Pancreas (tissue), 10 donors: ENCODE measurements at regions not wholly inside any gene's neighbourhood (a gene's known extent, or its start where the extent isn't known, plus 50 kb on each side); places are given as distances from the start of the nearest gene placed in this dataset.

Source experiments
- ATAC-seq, 4 donors: fragments of 200-7000 bp; cut with Tn5 transposase; one replicate each; pipeline versions ENCODE4 v1.8.0 to v1.9.1; 2020; ENCODE audit warnings: mild to moderate bottlenecking in 4 of 4, moderate library complexity in 4 of 4
- DNase-seq, 6 donors: peaks; one replicate each; pipeline ENCODE4 v3.0.0-alpha.2; 2020
- FAIRE-seq: peaks from 2 replicates; lab custom pipeline; 2012; peaks lifted over from hg19 to GRCh38; lab: Jason Lieb, UNC
- H3K27ac ChIP-seq, 4 donors: fragments of 200-600 bp; sonication (generic); 1 replicate in 3 of 4; 2 replicates in 1 of 4; pipeline versions ENCODE4 v1.5.0 to v1.8.0; 2020
- H3K27me3 ChIP-seq, 4 donors: fragments of 200-600 bp; one replicate each; pipeline ENCODE4 v1.8.0; 2021
- H3K36me3 ChIP-seq, 3 donors: fragments of 200-600 bp; sonication (generic) in 1 of 3; one replicate each; pipeline versions ENCODE4 v1.5.0 to v1.8.0; 2020 to 2021
- H3K4me1 ChIP-seq, 3 donors: fragments of 200-600 bp; one replicate each; pipeline ENCODE4 v1.8.0; 2021
- H3K4me3 ChIP-seq, 4 donors: fragments of 200-600 bp; sonication (generic) in 2 of 4; one replicate each; pipeline versions ENCODE4 v1.5.0 to v1.8.0; 2020 to 2021
- H3K9me3 ChIP-seq, 4 donors: fragments of 200-600 bp; one replicate each; pipeline ENCODE4 v1.8.0; 2021
- CTCF ChIP-seq, 4 donors: fragments of 200-600 bp; sonication (generic) in 3 of 4; IDR thresholded peaks; one replicate each; pipeline versions ENCODE4 v1.5.0 to v1.8.0; 2021; ENCODE audit warnings: antibody characterized with exemption in 4 of 4
- WGBS, 2 donors: extraction: QIAGEN DNeasy Blood & Tissue Kit; methylation state at CpG; one replicate each; pipeline ENCODE4 v1.1.7; 2013; 5-methylcytosine and 5-hydroxymethylcytosine counted together
- intact Hi-C, 3 donors: fragments of 100-400 bp; cut with DNase I; formaldehyde crosslinking; loops; one replicate each; pipeline versions ENCODE4 v1.11.1 to v1.14.2; 2022
- donor health status: healthy with polysubstance abuse.
- donor health status: DM: no; HTN: no; CAD: no; lungs with moderate emphysema.
- donor health status: DM: no; HTN: no; CAD: no.
- donor health status: control.
- donor health status: control.
- donor health status: Bipolar disorder and iron deficiency.
- donor health status: DM: yes; HTN: yes; CAD: no.
- donor health status: DM: no; HTN: no; CAD: no.
- donor health status: DM: no; HTN: no; CAD: no.
- donor health status: DM: yes; HTN: yes; CAD: no.

- DNase-seq (no peak), ATAC-seq (no peak), FAIRE-seq (no peak)
- H3K9me3 ChIP-seq = no peaks in the 10 kb centered on the region
- H3K4me1 ChIP-seq = no peaks in the 10 kb centered on the region
- no peak for TF ChIP-seq CTCF (IDR thresholded peaks at IDR 0.05)
- H3K36me3 ChIP-seq = no peaks in the 10 kb centered on the region
- H3K27ac ChIP-seq = no peak overlapping the region
- intact Hi-C loops = no loop called here
- no peaks in the 10 kb centered on the region for H3K27me3 ChIP-seq
- H3K4me3 ChIP-seq = no peak overlapping the region
Observed at GRCh38 chrX:21126661-21127060, 247.6 kb upstream of the CNKSR2 start.

- Histone ChIP-seq H3K9me3 (no peaks in the 10 kb centered on the region), H3K36me3 (no peaks in the 10 kb centered on the region), H3K4me3 (no peak overlapping the region), H3K27me3 (no peaks in the 10 kb centered on the region), H3K27ac (no peak overlapping the region), H3K4me1 (no peaks in the 10 kb centered on the region)
- 55 to 71% methylated on average over 3 of the region's 3 CpGs for WGBS, 2 donors
- FAIRE-seq = no peak
- no peak for DNase-seq
- TF ChIP-seq CTCF (IDR thresholded peaks at IDR 0.05) = no peak
- ATAC-seq = no peak
- intact Hi-C loops = no loop called here
Observed at GRCh38 chrX:21131346-21131745, 242.9 kb upstream of the CNKSR2 start.

- H3K27me3 ChIP-seq = no peaks in the 10 kb centered on the region
- no peaks in the 10 kb centered on the region for H3K36me3 ChIP-seq
- H3K4me3 ChIP-seq = no peak overlapping the region
- no peak for TF ChIP-seq CTCF (IDR thresholded peaks at IDR 0.05)
- DNase-seq = no peak
- H3K4me1 ChIP-seq = no peaks in the 10 kb centered on the region
- 84 to 89% methylated on average over 2 of the region's 2 CpGs for WGBS, 2 donors
- H3K9me3 ChIP-seq = no peaks in the 10 kb centered on the region
- ATAC-seq = no peak
- H3K27ac ChIP-seq = no peak overlapping the region
- FAIRE-seq = no peak
- intact Hi-C loops = no loop called here
Observed at GRCh38 chrX:21131786-21132185, 242.4 kb upstream of the CNKSR2 start.

GRCh38 chrX:21132686-21133393 lies 241.4 kb upstream of the CNKSR2 start:
- FAIRE-seq (no peak), ATAC-seq (no peak)

More at GRCh38 chrX:21132686-21133393, 241.4 kb upstream of the CNKSR2 start:
- WGBS, 2 donors = 65 to 78% methylated on average over 4 of the region's 4 CpGs
- Histone ChIP-seq H3K4me1 (no peaks in the 10 kb centered on the region), H3K9me3 (no peaks in the 10 kb centered on the region), H3K27me3 (no peaks in the 10 kb centered on the region), H3K36me3 (no peaks in the 10 kb centered on the region), H3K27ac (no peak overlapping the region), H3K4me3 (no peak overlapping the region)
- DNase-seq = no peak
- TF ChIP-seq CTCF (IDR thresholded peaks at IDR 0.05) = no peak
- intact Hi-C loops = no loop called here
